ENCODE measurements at regions not wholly inside any gene's neighbourhood (a gene's known extent, or its start where the extent isn't known, plus 50 kb on each side); places are given as distances from the start of the nearest gene placed in this dataset.

DNA sequence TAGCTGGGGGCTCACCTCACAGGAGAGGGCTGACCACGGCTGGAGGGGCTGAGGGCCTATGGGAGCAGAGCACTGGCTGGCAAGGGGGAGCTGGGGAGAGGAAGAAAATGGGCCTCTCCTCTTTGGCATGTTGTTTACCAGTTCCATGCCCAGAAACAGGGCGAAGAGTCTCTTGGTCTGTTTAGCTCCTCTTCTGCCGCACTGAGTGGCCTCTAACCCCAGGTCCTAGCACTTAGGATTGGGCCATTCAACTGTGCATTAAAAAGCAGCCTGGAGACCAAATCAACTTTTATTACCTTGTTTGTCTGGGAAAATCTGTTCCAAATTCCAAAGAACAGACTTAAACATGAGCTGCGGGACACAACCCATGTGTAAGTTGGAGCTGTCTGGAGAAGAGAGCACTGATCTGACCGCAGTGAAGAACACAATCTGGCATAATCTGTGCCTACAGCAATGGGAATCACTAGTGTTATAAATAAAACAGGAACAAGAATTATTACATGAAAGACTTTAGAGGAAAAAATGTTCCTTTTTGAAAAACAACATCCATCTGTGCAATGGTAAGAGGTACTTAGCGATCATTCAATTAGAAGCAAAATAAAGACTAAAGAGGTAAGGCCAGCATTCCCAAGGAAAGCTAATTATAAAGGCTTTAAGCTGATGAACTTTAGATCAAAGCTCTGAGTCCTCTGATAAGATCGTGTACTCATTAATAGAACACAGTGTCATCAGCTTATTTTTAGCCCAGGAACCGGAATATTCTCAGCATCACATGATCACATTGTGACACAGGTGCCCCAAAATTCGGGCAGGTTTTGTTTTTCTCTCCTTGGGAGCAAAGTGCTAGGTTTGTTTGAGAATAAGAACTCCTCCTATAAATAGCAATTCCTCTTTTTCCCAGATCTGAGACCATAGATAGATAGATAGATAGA lies 243.2 kb downstream of the COL4A1 start:
- Histone ChIP-seq H3K27ac (ENCODE audit: low read depth, low read length, severe bottlenecking) (no peak overlapping the region), H3K36me3 (ENCODE audit: control insufficient read depth, insufficient read depth, low read length) (no peaks in the 10 kb centered on the region), H3K4me3 (ENCODE audit: extremely low read depth, insufficient read depth, low read length, poor library complexity, severe bottlenecking) (no peak overlapping the region), H3K9me3 (ENCODE audit: control insufficient read depth, low read length) (no peaks in the 10 kb centered on the region), H3K4me1 (ENCODE audit: control insufficient read depth, insufficient read depth, low read length, poor library complexity, severe bottlenecking) (no peaks in the 10 kb centered on the region)
- WGBS, 2 experiments (ENCODE audit: insufficient coverage in 2 of 2) = 90 to 98% methylated on average over 5 of the region's 9 CpGs

GRCh38 chr13:110062777-110063442 lies 244.0 kb downstream of the COL4A1 start:
- 93 to 95% methylated on average over 13 to 18 of the region's 19 CpGs for WGBS, 2 experiments (ENCODE audit: insufficient coverage in 2 of 2)
- Histone ChIP-seq H3K36me3 (ENCODE audit: control insufficient read depth, insufficient read depth, low read length) (no peaks in the 10 kb centered on the region), H3K9me3 (ENCODE audit: control insufficient read depth, low read length) (no peaks in the 10 kb centered on the region), H3K4me1 (ENCODE audit: control insufficient read depth, insufficient read depth, low read length, poor library complexity, severe bottlenecking) (no peaks in the 10 kb centered on the region), H3K4me3 (ENCODE audit: extremely low read depth, insufficient read depth, low read length, poor library complexity, severe bottlenecking) (no peak overlapping the region), H3K27ac (ENCODE audit: low read depth, low read length, severe bottlenecking) (no peak overlapping the region)

- H3K27ac ChIP-seq (ENCODE audit: low read depth, low read length, severe bottlenecking) = no peak overlapping the region
- no peaks in the 10 kb centered on the region for H3K36me3 ChIP-seq (ENCODE audit: control insufficient read depth, insufficient read depth, low read length)
- WGBS, 2 experiments (ENCODE audit: insufficient coverage in 2 of 2) = 92 to 93% methylated on average over 10 of the region's 10 CpGs
- H3K9me3 ChIP-seq (ENCODE audit: control insufficient read depth, low read length) = no peaks in the 10 kb centered on the region
- no peaks in the 10 kb centered on the region for H3K4me1 ChIP-seq (ENCODE audit: control insufficient read depth, insufficient read depth, low read length, poor library complexity, severe bottlenecking)
- H3K4me3 ChIP-seq (ENCODE audit: extremely low read depth, insufficient read depth, low read length, poor library complexity, severe bottlenecking) = no peak overlapping the region
Measured at GRCh38 chr13:110062077-110062776, 244.7 kb downstream of the COL4A1 start.

DNA sequence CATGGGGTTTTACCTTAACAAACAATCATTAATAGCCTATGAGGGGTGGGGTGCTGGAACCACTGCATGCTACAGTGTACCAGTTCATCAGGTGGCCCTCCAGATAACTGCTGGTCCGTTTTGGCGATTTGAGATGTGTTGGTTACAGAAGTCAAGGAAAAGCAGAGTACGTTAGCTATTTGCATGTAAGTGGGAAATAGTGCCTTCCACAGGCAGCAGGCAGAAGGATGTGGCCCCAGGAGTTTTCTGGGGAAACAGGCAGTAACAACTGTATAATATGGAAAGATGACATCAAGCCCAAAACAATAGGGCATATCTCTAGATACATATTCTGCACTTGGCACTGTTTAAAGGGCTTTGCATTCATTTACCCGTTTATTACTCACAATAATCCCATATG lies 245.7 kb downstream of the COL4A1 start:
- Histone ChIP-seq H3K4me1 (ENCODE audit: control insufficient read depth, insufficient read depth, low read length, poor library complexity, severe bottlenecking) (peaks cover 6% of the 10 kb centered on the region), H3K9me3 (ENCODE audit: control insufficient read depth, low read length) (no peaks in the 10 kb centered on the region), H3K36me3 (ENCODE audit: control insufficient read depth, insufficient read depth, low read length) (no peaks in the 10 kb centered on the region), H3K4me3 (ENCODE audit: extremely low read depth, insufficient read depth, low read length, poor library complexity, severe bottlenecking) (no peak overlapping the region), H3K27ac (ENCODE audit: low read depth, low read length, severe bottlenecking) (no peak overlapping the region)
- 100% methylated on average over 3 of the region's 4 CpGs for WGBS, 2 experiments (ENCODE audit: insufficient coverage in 2 of 2)

DNA sequence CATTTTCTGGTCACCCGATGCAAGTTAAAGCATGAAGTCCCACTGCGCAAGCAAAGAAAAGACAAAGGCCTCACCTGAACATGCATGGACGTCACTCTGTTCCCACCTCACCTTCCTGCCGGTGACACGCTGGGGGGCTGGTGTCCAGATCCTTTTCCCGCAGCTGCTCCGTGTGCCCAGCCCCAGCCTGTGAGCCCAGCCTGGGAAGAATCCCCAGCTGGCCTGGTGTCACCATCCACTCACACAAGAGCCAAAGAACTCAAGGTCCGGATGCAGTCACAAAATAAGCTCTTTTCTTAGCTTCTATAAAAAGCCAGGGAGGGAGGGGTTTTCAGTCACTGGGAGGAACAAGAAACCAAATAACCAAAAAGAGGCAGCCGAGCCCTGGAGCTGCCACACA lies 249.9 kb downstream of the COL4A1 start:
- no peaks in the 10 kb centered on the region for H3K9me3 ChIP-seq (ENCODE audit: control insufficient read depth, low read length)
- no peak overlapping the region for H3K4me3 ChIP-seq (ENCODE audit: extremely low read depth, insufficient read depth, low read length, poor library complexity, severe bottlenecking)
- whole genome bisulfite sequencing, 2 experiments (ENCODE audit: insufficient coverage in 2 of 2) = 92 to 97% methylated on average over 7 of the region's 9 CpGs
- H3K27ac ChIP-seq (ENCODE audit: low read depth, low read length, severe bottlenecking) = no peak overlapping the region
- no peaks in the 10 kb centered on the region for H3K36me3 ChIP-seq (ENCODE audit: control insufficient read depth, insufficient read depth, low read length)
- peaks cover 6% of the 10 kb centered on the region for H3K4me1 ChIP-seq (ENCODE audit: control insufficient read depth, insufficient read depth, low read length, poor library complexity, severe bottlenecking)

DNA sequence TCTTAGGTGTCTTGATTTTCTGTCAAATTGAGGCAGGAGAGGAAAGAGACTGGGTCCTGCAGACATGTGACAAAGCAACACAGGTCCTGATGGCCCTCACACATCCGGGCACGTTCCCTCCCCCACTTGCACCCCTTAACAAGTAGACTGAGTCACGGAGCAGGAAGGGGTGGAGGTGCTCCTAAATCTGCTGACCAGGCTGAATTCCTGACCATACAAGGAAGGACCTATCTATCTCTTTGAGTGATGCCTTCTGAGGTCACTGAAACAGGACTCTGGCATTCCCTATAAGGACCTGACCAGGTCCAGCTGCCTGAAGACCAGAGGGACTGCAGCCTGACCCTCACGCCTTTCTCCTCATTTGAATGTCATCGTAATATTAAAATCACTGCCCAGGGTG lies 250.3 kb downstream of the COL4A1 start:
- H3K4me3 ChIP-seq (ENCODE audit: extremely low read depth, insufficient read depth, low read length, poor library complexity, severe bottlenecking) = no peak overlapping the region
- 86 to 98% methylated on average over 2 to 5 of the region's 5 CpGs for WGBS, 2 experiments (ENCODE audit: insufficient coverage in 2 of 2)
- no peaks in the 10 kb centered on the region for H3K9me3 ChIP-seq (ENCODE audit: control insufficient read depth, low read length)
- H3K4me1 ChIP-seq (ENCODE audit: control insufficient read depth, insufficient read depth, low read length, poor library complexity, severe bottlenecking) = peaks cover 6% of the 10 kb centered on the region
- no peaks in the 10 kb centered on the region for H3K36me3 ChIP-seq (ENCODE audit: control insufficient read depth, insufficient read depth, low read length)
- H3K27ac ChIP-seq (ENCODE audit: low read depth, low read length, severe bottlenecking) = no peak overlapping the region

GRCh38 chr13:110055089-110055488 lies 251.9 kb downstream of the COL4A1 start:
- WGBS, 2 experiments (ENCODE audit: insufficient coverage in 2 of 2) = 90 to 96% methylated on average over 3 of the region's 3 CpGs
- H3K27ac ChIP-seq (ENCODE audit: low read depth, low read length, severe bottlenecking) = no peak overlapping the region

DNA sequence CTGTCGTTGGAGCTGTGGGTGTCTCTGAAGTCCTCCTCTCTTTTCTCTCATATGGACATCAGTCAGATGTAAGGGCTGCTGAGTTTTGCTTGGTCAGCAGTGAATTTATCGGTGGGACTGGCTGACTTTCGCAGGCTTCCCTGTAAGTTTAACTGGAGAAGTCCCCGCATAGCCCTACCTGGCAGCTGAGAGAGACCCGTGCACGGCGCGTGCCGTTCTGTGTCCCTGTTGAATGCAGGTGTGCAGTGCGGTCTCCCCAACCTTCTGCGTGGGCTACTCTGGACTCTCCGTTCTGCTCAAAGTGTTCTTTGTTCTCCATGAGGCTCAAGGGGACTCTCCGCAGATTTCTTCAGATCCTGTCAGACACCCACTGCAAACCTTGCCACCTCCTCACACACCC lies 252.9 kb downstream of the COL4A1 start:
- Histone ChIP-seq H3K4me3 (ENCODE audit: extremely low read depth, insufficient read depth, low read length, poor library complexity, severe bottlenecking) (no peak overlapping the region), H3K9me3 (ENCODE audit: control insufficient read depth, low read length) (no peaks in the 10 kb centered on the region), H3K36me3 (ENCODE audit: control insufficient read depth, insufficient read depth, low read length) (no peaks in the 10 kb centered on the region), H3K27ac (ENCODE audit: low read depth, low read length, severe bottlenecking) (no peak overlapping the region), H3K4me1 (ENCODE audit: control insufficient read depth, insufficient read depth, low read length, poor library complexity, severe bottlenecking) (peaks cover 6% of the 10 kb centered on the region)
- WGBS, 2 experiments (ENCODE audit: insufficient coverage in 2 of 2) = 95 to 97% methylated on average over 12 of the region's 13 CpGs

More at GRCh38 chr13:110055089-110055488, 251.9 kb downstream of the COL4A1 start:
- peaks cover 6% of the 10 kb centered on the region for H3K4me1 ChIP-seq (ENCODE audit: control insufficient read depth, insufficient read depth, low read length, poor library complexity, severe bottlenecking)
- no peak overlapping the region for H3K4me3 ChIP-seq (ENCODE audit: extremely low read depth, insufficient read depth, low read length, poor library complexity, severe bottlenecking)
- H3K36me3 ChIP-seq (ENCODE audit: control insufficient read depth, insufficient read depth, low read length) = no peaks in the 10 kb centered on the region
- H3K9me3 ChIP-seq (ENCODE audit: control insufficient read depth, low read length) = no peaks in the 10 kb centered on the region

DNA sequence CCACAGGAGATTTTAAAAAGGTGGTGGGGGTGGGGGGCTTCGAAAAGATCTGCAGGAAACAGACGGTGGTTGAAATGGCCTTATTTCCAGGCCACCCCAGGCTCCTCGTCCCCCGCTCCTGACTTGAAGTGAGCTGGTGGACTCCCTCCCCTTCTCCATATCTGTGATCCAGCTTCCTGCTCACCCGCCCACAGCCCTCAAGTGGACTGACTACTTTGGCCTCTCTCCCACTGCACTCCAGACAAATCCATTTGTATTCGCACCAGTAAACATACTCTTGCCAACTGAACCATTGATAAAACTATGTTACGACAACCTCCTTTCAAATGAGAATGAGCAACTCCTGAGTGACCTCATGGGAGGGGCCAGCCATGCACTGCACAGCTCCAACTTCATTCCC lies 259.5 kb downstream of the COL4A1 start:
- Histone ChIP-seq H3K27ac (ENCODE audit: low read depth, low read length, severe bottlenecking) (no peak overlapping the region), H3K9me3 (ENCODE audit: control insufficient read depth, low read length) (no peaks in the 10 kb centered on the region), H3K4me1 (ENCODE audit: control insufficient read depth, insufficient read depth, low read length, poor library complexity, severe bottlenecking) (peaks cover 3% of the 10 kb centered on the region), H3K36me3 (ENCODE audit: control insufficient read depth, insufficient read depth, low read length) (no peaks in the 10 kb centered on the region), H3K4me3 (ENCODE audit: extremely low read depth, insufficient read depth, low read length, poor library complexity, severe bottlenecking) (no peak overlapping the region)
- 62 to 79% methylated on average over 5 to 6 of the region's 7 CpGs for WGBS, 2 experiments (ENCODE audit: insufficient coverage in 2 of 2)

DNA sequence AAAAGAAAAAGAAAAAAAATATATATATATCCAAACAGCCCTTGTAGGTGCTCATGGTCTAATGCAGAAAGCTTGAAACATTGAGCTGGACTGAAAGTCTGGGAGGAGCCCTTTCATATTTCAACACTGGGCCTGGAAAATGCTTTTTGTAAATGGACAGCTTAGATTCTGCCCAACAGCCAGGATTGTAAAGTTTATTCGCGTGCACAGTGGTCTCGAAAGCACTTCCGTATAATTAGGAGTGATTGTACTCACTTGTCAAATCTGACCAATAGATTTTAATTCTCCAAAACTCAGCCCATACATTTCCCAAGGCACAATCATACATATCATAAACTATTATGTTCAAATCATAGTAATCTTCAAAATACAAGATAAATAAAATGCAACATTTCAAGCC lies 260.1 kb downstream of the COL4A1 start:
- no peaks in the 10 kb centered on the region for H3K9me3 ChIP-seq (ENCODE audit: control insufficient read depth, low read length)
- H3K36me3 ChIP-seq (ENCODE audit: control insufficient read depth, insufficient read depth, low read length) = no peaks in the 10 kb centered on the region
- WGBS, 2 experiments (ENCODE audit: insufficient coverage in 2 of 2) = 95% methylated on average over 4 of the region's 4 CpGs; no CpG with 5 or more reads in 1 of the 2 experiments
- no peak overlapping the region for H3K4me3 ChIP-seq (ENCODE audit: extremely low read depth, insufficient read depth, low read length, poor library complexity, severe bottlenecking)
- H3K27ac ChIP-seq (ENCODE audit: low read depth, low read length, severe bottlenecking) = no peak overlapping the region
- H3K4me1 ChIP-seq (ENCODE audit: control insufficient read depth, insufficient read depth, low read length, poor library complexity, severe bottlenecking) = peaks cover 3% of the 10 kb centered on the region

Measured in mesodermal cell (in vitro differentiated cells).